GM19351 (cell line): ENCODE measurements at regions not wholly inside any gene's neighbourhood (a gene's known extent, or its start where the extent isn't known, plus 50 kb on each side); places are given as distances from the start of the nearest gene placed in this dataset.

Source experiments
- ATAC-seq: cut with Tn5 transposase; IDR thresholded peaks from one replicate; pipeline ENCODE4 v1.9.1; 2021; ENCODE audit warnings: mild to moderate bottlenecking, moderate library complexity; ENCODE audit not compliant: unreplicated experiment

DNA sequence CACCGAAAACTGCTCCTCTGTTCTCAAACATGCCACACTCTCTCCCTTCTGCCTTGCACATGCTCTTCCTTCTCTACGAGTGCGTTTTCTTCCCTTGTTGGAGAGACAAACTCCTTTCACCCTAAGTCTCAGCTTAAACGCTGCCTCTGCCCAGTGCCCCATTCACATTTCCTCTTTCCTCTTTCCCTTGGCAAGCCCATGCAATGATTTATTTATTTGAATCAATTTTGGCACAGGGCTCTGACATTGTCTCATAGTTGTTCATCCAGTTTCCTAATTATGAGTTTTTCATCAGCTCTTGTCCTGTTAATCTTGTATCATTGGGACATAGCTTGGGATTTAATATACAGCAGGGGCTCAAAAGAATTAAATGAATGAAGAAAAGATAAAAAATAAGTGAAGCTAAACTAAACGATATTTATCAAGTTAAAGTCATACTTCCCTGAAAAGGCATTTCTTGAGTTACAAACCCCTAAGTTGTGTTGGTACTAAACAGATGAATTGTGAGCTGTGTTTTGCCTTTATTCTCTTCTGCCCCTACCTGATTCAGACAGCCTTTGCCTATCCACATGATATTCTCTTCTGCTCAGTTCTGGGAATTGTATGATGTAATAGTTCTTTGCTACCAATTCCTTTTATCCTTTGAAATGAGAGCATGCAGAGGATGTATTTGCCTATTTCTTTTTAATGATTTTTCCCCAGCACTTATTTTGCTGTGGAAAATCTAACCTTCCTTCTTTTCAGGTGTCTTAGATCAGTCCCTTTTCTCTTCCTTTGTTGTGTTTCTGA, 704.4 kb downstream of the UTRN start:
- no peak for ATAC-seq

DNA sequence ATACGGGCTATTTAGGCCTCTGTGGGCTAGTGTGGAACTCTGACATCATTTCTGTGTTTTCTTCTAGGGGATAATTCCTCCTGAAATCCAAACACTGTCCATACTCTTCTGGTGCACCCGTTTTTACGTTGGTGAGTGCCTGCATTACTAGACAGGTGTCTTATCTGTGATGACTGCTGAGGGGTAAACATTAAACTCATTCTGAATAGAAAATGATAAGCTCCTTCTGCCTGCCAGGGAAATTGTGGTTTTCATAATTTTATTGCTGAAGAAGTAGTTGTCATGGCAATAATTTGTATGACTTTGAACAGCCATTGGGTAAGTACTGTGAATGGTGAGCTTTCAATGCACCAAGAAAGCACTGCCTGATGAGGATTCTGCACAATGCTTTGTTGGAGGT, 705.6 kb downstream of the UTRN start:
- ATAC-seq: no peak

DNA sequence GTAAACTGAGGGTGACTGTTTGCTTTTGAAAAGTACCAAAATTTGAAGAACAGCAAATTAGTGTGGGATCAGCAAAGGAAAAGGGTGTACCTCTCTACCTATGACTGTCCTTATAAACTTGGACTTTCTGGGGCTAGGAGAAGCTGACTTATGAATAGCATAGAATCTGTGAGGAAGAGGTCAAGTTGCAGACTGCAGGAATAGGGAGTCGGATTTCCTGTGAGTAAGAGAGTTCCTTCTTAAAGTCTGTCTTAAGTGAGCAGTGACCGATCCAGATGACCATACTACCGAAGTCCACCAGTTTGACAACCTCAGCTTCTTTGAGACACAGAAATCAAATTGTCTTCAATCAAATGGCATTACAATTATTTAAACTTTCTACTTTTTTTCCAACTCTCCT, 708.7 kb downstream of the UTRN start:
- no peak for ATAC-seq

DNA sequence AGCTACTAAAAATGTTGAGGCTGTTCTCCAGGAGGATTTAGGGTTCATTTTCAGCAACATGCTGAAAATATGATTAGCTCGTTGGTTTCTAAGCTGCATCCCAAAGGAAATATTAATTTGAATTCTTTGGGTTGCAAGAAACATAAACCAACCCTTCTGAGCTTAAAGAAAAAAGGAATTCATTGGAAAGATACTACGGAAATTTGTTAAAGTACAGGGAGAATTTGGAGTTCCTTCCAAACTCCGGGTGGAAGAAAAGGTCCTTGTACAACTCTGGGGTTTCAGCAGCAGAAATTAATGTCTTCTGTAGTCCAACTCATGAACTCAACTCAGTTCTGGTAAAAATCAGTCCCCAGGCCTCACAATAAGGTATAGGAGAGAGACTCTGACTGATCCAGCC, 712.9 kb downstream of the UTRN start:
- ATAC-seq: no peak

DNA sequence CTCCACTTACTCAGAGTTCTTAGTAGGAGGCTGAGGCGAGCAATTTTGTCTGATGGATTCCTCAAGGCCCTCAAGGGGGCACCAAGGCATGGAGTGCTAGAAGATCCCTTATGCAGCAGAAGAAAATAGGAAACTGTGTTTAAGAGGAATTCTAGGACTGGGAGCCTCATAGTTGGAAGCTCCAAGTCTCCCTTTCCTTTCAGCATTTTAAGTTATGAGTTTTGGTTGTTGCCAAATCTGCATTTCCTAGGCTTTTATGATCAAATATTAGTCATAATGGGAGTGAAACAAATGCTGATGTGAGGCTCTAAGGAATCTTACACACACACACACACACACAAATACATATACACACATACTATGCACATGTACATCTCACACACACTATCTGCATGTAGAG, 714.0 kb downstream of the UTRN start:
- ATAC-seq: no peak

DNA sequence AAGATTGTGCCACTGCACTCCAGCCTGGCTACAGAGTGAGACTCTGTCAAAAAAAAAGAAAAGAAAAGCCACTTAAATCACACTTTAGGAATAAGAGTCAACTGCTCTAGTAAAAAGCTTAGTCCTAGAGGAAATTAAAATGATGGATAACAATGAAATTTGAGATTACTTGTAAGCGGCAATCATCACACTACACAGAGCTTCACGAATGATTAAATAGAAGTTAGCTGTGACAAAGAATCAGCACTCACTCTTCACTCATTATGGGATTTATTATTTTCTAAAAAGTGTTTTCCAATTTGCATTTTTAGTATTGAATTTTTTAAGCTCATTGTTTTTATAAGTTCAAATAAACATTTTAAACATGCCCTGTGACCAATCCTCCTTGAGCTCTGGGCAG, 718.0 kb downstream of the UTRN start:
- no peak for ATAC-seq

DNA sequence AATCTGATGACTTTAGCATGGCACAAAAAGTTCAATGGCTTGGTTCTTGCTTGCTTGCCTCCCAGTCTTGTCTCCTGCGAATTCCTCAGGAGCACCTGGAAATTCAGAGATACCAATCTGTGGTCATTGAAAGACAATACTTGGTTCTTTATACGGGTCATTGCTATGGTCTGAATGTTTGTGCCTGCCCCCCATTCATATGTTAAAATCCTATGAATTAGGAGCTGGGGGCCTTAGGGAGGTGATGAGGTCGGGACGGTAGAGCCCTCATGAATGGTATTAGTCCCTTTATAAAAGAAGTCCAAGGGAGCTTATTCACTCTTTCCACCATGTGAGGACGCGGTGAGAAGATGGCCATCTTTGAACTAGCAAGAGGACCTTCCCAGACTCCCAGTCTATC, 721.8 kb downstream of the UTRN start:
- ATAC-seq: no peak

DNA sequence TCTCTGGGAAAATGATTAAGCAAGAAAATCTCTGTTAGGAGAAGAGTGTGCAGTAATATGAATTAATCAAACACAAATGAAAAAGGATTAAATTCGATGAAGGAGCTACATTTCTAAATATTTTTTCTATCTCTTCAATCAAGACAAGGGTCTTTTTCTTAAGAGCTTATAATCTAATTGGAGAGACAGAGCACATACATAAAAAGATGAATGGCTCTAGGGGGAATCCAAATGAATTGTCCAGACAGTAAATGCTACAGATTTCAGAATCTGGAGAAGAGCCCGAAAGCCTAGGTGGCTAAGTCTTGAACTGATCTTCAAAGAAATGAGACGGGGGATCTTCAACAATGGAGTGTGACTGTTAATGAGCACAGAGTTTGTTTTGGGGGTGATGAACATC, 723.6 kb downstream of the UTRN start:
- no peak for ATAC-seq

DNA sequence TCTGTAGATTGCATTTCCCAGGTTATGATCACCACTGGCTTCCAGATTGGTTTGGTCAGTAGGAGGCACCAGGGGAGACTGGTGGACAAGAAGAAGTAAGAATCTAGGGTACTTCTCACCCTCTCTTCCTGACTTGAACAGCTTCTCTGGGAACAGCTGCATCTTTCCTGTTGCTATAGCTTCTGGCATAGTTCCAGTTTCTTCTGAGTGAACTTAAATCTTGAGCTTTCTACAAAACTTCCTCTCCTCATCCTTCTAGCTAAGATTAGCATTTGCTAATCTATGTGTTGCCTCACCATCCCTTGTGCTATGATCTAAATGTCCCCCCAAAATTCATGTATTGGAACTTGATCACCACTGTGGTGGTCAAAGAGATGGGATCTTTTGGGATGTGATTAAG, 724.6 kb downstream of the UTRN start:
- no peak for ATAC-seq

DNA sequence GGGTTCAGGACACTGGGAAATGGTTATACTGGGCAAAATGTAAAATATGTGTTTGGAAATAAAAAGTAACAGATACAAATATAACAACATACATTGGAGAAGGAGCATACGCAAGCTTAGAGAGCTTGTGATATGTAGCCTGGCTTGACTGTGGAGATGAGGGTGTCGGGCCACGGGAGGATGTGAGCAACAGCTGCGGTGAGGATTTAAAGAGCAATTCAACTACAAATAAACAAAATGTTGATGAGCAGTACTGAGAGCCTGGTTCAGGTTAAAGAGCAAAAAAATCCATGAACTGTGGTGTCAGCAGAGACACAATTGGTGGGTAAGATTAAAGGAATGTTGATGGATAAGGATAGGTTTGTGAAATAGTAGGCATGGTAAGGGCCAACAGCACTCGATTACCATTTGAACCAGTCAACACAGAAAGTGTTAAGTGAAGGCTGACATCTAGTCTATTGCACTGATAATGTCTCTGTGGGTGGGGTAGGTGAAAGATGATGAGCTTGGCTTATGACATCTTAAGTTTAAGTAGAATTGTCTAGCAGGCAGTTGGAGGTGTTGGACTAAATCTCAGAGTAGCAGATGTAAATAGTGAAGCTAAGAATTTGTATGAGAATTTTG, 723.2 kb downstream of the EPM2A start:
- ATAC-seq: no peak

DNA sequence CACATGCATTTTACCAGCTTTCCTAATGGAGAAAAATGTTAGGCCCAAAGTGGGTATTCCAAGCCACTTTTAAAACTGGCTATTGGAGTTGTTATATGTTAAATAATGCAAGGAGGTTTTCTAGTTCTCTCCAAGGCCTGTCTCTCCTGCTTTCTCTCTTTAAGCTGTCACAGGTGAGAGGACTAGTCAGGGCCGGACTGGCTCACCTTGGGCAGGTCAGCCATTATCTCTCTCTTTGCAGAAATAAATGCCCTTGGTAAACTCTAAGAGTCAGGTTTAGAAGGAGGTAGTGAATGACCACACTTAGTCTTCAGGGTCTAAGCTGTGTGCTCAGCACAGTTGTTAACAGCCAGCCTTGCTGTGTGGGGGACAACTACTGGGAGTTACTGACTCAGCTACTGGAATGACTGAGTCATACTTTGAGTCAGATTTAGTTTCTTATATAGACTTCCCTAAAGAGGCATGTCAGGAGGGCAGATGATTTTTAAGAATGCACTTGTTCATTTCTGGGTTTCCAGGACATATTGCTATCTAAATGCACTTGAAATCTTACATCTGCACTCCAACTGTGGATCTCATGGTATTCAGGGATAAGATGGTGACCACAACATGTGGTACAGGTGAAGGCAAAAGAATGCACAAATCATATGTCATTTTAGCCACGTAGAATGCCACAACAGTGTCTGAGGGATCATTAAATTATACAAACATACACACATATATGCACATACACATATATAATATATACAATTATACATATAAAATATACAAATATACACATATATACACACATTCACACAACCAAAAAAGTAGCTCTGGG, 719.4 kb downstream of the EPM2A start:
- ATAC-seq: peak; percentile 99

DNA sequence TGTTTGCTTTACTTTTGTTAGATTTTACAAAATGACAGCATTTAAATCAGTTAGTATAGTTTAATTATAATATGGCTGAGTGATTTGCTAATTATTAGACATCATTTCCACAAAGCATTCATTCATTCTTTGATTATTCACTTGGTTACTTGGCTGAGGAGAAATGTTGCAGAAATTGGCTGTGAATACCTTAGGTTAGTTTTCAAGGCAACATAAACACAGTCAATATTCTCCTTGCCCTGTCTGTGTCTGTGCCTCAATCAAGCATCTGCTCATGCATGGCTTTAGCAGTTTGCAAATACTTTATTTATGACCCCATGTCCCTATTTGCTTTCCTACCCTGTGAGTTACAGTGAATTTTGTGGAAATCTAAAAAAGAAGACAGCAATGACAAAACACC, 718.3 kb downstream of the EPM2A start:
- no peak for ATAC-seq

DNA sequence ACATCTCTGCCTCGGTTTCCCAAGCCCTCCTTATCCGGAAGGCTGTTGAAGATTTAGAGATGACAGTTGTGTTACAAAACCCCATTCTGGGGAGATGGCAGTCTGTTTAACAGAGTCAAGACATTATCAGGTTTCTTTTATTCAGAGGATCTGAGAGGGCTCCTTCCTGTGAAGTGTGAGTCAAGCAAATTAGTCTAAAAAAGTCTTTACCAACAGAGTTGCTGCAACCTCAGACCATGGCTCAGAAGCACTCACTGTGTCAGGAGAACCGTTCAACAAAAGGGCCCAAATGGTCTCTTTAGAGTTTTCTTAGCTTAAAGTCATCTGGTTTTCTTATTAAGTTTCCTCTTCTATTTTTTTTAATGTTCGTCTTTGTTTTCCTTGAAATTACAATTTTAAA, 717.8 kb downstream of the EPM2A start:
- ATAC-seq: no peak

DNA sequence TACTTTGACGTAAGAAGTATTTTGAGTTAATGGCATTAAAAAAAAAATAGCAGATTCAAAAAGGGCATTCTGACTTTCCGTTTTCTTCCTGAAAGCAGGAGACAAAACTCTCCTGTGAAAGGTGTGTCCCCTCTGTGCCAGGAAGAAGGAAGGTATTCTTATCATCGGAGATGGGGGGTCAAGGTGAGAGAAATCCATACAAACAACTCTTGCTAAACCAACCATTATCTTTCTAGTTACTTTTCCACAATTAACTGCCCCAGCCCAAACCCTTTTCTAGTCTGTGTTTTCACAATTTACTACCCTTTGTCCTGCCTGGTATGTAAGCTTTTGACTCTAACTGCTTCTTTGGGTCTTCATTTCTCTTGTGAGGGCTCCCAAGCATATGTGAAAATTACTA, 717.3 kb downstream of the EPM2A start:
- no peak for ATAC-seq

DNA sequence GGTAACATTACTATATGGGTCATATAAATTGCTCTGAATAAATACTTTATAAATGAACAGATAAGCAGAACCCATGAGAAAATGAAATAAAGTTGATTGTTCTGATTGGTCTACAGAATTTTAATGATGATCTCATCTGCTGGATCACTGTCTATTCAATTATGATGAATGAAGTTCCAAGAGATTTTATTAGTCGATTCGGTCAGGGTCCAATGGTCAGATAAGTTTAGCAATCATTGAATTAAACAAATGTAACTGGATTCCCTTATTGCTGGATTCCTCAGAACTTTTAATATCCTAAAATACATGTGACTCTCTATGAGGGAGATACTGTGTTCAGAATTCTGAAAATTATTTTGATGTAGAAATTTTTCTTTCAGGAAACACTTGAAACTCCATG, 715.2 kb downstream of the EPM2A start:
- no peak for ATAC-seq

DNA sequence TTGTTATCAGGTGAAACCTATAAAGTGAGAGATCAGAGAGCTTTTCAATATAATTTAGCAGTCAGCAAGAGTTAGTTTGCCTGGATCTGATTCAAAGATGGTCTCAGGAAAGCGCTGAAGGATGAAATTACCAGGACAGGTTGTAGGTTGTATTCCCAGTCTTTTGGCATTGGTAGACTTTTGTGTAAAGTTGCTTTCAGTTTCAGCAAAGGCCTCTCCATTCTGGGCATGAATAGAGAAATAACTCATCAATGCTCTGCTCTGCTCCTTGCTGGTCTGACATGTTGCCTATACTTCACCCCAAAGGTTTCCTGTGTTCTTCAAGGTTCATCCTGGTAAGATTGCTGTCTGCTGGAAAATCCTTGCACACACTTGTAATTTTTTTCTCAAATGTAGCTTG, 714.8 kb downstream of the EPM2A start:
- no peak for ATAC-seq

DNA sequence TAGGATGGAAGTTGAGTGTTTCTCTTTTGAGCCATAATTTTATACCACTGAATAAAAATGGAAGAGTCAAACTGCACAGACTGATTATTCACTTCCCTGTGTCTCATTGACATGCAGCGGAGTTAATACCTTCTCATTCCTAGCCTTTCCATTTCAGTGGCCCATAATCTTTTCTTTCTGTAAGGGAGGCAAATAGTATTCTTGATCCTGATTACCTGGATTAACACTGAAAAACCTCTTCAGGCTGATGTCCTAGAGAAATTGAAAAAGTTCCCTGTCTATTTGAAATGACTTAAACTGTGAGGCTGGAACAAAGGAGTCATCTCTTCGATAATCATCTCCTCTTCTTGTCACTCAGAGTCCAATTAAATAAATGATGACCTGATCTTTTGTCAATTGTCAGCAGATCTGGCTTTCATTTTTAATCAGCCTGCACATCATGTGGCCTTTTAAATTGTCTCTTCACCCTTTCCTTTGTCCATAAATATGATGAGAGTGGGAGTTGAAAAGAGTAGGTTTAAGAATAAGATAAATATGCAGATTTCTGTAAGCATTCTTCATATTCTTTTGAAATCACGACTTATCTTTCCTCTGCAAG, 713.0 kb downstream of the EPM2A start:
- no peak for ATAC-seq

DNA sequence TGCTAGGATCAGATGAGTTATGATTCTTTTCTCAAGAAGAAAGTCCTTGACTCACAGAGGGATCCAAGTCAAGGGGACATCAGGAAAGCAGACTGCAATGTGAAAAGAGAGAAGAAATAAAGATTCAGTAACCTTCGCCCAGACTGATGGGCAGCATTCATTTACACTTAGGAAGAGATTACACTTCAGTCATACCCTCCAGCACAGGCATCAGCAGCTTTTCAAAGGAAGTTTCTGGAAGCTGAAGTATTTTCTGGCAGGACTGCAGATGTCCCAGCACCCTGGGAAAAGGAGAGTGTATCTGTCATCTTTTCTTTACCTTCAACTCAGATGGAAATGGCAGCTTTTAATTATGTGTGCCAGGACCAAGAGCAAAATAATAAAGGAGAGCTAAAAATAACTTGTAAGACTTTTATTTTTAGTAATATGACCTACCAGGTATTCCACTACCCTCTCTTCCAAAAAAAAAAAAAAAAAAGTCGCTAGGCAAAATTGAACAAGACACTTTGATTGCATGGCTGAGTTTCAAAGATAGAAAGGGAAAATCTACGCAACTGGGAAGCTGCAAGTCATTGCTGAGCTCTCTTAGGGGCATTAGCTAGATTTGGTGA, 712.1 kb downstream of the EPM2A start:
- no peak for ATAC-seq

DNA sequence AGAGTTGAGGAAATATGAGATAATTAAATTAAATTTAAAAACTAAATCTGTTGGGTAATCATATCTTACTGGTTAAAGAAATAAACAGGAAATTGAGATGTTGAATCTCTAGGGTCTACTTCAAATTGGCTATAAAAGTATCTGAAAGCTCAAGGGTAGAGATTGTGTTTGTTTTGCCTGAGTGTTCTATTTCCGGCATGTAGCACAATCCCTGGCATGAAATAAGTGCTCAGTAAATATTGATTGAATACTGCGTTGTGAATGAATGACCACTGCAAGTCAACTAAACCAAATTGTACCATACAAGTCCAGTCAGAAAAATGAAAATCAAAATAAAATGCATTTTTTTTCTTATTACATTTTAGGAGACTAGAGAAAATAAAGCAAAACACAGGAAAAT, 709.8 kb downstream of the EPM2A start:
- no peak for ATAC-seq

DNA sequence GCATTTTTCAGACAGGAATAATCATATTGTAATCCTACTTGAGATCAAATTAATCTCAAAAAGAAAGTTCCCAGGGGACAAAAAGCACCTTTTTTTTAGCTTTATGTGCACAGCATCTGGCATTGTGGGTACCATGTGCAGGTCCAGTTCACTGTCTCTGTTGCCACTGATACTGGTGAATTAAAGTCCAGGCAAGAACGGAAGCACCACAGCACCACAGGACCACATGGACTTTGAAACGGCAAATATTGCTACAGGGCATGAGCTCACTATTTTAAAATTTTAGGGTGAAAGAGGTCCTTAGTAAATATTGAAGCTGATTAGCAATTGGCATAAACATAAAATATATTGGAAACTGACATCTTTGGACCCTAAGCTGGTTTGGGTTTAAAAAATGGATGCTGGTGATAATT, 709.0 kb downstream of the EPM2A start:
- ATAC-seq: no peak

DNA sequence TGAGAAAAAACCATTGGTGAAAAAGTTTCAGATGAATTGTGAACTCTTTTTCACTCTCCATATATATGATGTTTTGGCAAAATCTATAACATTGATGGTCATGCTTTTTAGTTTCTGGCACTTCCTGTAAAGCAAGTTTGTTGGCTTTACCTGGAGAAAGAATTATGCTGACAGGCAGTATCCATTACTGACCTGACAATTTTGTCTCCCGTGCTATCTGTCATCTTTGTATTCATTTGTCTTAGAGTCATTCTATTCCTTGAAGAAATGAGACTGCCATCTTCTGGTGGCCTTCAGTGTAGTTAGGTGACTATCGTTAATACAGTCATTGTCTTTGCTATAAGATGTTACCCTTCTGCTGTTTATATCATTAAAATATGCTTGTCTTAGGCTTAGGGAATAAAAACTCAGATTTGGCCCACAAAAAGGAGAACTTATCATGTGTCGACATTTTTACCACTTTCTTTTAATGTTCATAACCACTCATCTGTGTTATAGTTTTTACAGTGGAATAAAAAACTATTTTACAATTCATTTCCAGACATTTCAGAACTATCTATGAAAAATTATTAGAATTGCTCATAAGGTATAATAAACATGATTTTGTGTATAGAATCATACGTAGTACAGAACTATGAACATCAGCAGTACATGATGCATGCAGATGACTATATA, 707.0 kb downstream of the EPM2A start:
- ATAC-seq: peak; percentile 82
